Skeletal muscle cell (primary cell): ENCODE measurements at regions not wholly inside any gene's neighbourhood (a gene's known extent, or its start where the extent isn't known, plus 50 kb on each side); places are given as distances from the start of the nearest gene placed in this dataset.
"Not testable (repeated sequence)": the region's sequence is repeated elsewhere in the genome, so short reads cannot be mapped to it uniquely, and the experiment has no call there.

Source experiments
- DNase-seq: peaks from one replicate; pipeline ENCODE4 v3.0.0-alpha.2; 2010; ENCODE audit warnings: low read depth
- H3K4me3 ChIP-seq: 2 replicates; pipeline ENCODE4 v1.5.1; 2011; ENCODE audit warnings: low read depth, mild to moderate bottlenecking, control low read depth, low read length, moderate library complexity

DNA sequence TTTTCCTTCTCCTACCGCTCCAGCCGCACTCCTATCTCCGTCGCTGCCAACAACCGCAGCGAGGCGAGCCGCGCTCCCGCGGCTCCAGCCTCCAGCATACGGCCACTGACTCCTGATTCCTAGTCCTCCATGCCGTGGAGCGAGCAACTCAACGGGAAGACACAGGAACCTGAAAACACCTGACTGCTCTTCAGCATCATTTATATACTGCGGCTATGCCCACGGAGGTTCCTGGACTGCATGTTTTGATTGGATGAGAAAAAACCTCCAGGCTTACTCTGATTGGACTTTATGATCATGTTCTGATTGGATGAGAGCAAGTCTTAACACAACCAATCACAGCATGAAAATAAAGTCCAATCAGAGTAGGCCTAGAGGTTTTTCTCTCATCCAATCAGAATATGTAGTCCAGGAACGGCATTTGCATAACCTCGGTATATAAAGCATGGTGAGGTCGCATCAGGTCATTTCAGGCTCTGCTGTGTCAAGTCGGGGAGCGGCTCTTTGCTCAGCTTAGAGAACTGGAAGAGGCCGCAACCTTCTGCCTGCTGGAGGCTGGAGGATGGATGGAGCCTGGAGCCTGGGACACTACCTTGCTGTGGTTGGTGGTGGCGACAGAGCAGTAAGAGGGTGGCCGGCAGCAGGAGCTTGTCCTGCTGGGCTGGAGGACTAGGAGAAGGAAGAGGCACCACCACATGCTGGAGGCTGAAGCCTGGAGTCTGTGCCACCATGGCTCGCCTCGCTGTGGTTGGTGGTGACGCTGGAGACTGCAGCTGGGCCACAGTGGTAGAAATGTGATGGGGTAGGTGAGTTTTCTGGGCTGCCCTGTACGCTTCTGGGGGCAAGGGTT is 204.6 kb upstream of the WSB1 start:
- DNase-seq, H3K4me3 ChIP-seq: not testable (repeated sequence)

DNA sequence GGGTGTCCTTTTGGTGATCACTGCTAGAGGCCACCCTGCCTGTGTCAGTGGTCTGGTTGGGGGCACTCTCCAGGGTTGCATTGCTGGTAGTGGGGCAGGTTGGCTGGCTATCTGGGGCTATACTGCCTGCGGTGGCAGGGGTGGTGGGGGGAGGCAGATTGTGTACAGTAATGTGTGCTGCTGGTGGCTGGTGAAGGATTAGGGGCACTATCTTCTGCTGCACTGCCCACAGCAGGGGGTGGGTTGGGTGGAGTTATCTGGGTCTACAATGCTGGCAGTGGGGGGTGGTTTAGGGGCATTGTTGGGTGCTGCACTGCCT is 204.0 kb upstream of the WSB1 start:
- no peak for DNase-seq
- no peak overlapping the region for H3K4me3 ChIP-seq

DNA sequence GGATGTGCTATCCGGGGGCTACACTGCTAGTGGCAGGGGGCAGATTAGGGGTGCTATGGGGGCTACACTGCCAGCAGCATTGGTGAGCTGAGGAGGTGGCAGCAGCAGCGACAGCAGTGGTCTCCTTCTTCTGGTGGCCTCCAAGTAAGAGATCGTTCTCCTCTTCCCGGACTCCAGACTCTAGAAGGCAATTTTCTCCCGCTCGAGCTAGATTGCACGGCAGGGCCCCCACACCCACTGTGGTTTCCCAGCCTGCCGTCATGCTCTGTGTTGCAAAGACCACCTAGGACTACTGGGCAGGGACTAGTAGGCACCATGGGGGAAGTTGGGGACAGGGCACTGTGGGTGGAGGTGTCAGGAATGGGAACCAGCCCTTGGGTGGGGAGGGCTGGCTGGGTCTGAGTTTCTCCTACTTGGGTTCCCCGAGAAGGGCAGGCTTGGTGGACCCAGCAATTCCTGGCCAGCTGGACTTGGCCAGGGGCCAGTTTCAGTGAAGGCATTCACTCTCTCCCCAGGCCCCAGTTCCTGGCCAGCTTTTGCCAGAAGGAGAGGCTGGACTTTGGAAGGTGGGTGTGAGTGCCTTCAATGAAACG is 203.4 kb upstream of the WSB1 start:
- not testable (repeated sequence) for H3K4me3 ChIP-seq, DNase-seq

DNA sequence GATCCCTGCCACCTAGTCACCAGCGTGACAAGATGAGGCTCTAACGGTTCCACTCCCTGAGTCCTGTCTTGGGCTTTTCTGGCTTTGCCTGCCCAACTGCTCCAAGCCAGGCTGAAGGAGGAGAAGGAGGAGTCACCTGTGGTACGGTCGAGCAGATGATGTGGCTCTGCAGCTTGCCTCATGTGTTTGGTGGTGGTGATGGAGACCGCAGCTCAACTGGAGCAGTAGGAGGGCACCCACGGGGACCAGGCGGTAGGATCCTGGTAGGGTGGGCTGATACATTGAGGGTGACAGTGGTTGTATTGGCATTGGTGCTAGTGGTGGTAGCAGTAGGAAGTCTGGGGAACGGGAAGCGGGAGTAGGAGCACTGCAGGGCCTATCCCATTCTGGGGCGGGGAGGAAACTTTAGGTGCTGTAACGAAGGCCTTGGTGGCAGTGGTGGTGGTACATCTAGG is 202.8 kb upstream of the WSB1 start:
- no peak overlapping the region for H3K4me3 ChIP-seq
- no peak for DNase-seq

DNA sequence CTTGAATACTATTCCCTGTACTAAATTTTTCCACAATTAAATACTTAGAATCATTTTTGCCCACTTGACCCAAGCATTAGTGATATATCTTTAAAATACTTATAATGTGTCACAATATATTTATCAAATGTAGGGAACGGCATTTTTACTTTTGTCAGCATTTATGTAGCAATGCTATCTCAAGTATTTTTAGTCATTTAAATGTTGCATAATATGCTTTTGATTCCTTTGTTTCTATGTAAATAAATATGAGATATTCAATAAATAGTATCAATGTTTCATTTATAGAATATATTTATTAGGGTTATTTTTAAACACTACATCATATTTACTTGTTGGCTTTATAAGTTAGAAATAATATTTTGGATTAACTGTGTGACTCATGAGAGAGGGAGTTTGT is 199.7 kb upstream of the WSB1 start:
- not testable (repeated sequence) for DNase-seq, H3K4me3 ChIP-seq

DNA sequence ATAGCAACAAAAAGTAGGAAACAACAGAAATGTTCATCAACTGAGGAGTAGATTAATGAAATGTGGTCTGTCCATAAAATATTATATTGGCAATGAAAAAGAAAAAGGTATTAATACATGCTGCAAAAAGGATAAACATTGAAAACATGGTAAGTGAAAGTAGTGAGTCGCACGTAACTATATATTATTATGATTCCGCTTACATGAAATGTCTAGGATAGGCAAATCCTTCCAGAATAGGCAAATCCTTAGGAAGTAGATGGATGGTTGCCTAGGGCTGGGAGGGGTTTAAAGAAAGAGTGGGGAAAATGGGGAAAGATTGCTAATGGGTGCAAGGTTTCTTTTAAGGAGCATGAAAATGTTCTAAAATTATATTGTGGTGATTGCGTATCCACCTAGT is 198.1 kb upstream of the WSB1 start:
- H3K4me3 ChIP-seq, DNase-seq: not testable (repeated sequence)

DNA sequence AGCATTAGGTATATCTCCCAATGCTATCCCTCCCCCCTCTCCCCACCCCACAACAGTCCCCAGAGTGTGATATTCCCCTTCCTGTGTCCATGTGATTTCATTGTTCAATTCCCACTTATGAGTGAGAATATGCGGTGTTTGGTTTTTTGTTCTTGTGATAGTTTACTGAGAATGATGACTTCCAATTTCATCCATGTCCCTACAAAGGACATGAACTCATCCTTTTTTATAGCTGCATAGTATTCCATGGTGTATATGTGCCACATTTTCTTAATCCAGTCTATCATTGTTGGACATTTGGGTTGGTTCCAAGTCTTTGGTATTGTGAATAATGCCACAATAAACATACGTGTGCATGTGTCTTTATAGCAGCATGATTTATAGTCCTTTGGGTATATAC is 194.6 kb upstream of the WSB1 start:
- not testable (repeated sequence) for H3K4me3 ChIP-seq, DNase-seq

DNA sequence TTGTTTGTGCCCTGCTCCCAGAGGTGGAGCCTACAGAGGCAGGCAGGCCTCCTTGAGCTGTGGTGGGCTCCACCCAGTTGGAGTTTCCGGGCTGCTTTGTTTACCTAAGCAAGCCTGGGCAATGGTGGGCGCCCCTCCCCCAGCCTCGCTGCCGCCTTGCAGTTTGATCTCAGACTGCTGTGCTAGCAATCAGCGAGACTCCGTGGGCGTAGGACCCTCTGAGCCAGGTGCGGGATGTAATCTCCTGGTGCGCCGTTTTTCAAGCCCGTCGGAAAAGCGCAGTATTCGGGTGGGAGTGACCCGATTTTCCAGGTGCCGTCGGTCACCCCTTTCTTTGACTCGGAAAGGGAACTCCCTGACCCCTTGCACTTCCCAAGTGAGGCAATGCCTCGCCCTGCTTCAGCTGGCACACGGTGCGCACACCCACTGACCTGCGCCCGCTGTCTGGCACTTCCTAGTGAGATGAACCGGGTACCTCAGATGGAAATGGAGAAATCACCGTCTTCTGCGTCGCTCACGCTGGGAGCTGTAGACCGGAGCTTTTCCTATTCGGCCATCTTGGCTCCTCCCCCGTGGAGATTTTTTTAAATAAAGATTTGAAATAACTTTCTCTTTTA is 189.2 kb upstream of the WSB1 start:
- H3K4me3 ChIP-seq = not testable (repeated sequence)

DNA sequence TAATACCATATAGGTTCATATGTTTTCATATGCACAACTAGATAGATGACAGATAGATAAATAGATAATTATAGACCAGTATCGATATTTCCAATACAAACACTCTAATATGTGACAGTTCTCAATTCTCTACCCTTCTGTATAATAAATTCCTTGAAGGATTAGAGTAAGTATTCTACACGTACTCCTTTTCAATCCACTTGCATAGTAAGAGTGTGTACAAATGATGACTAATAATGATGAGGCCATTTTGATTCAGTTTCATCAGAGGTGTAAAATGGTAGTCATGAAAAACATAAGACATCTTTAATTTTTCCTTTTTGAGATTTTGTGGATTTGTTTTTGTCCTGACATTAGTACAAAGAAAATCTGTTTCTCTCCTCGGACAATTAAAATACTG is 188.3 kb upstream of the WSB1 start:
- DNase-seq = no peak
- H3K4me3 ChIP-seq = no peak overlapping the region

More for the DNA sequence above, 189.2 kb upstream of the WSB1 start:
- not testable (repeated sequence) for DNase-seq

DNA sequence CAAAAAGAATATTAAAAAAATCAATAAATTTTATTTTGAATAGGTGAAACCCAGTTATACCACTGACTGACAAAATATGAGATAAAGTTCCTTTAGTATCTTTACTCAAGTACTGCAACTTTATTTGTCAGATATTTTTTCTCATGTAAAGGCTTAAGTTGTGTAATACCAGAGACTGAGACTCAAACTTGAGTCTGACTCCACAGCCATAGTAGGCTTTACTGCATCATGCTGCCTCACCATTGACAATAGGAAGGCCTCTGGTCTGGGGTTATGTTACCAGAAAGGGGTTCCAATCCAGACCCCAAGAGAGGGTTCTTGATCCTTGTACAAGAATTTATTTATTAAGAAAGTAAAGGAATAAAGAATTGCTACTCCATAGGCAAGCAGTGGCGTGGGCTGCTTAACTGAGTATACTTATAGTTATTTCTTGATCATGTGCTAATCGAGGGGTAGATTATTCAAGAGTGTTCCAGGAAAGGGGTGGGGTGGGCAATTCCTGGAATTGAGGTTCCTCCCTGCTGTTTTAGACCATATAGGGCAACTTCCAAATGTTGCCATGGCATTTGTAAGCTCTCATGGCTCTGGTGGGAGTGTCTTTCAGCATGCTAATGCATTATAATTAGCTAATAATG is 187.4 kb upstream of the WSB1 start:
- no peak for DNase-seq
- H3K4me3 ChIP-seq = no peak overlapping the region

DNA sequence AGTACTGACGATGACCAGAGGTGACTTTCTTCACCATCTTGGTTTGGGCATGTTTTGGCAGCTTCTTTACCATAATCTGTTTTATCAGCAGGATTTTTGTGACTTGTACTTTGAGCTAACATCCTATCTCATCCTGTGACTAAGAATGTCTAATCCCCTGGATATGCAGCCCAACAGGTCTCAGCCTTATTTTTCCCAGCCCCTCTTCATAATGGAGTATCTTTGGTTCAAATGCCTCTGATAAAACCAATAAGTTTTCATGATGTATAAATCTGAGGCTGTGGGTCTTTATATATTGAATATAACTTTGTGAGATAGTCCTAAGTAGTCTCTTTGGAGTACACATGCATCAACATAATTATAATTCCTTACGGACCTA is 186.9 kb upstream of the WSB1 start:
- no peak overlapping the region for H3K4me3 ChIP-seq
- no peak for DNase-seq

DNA sequence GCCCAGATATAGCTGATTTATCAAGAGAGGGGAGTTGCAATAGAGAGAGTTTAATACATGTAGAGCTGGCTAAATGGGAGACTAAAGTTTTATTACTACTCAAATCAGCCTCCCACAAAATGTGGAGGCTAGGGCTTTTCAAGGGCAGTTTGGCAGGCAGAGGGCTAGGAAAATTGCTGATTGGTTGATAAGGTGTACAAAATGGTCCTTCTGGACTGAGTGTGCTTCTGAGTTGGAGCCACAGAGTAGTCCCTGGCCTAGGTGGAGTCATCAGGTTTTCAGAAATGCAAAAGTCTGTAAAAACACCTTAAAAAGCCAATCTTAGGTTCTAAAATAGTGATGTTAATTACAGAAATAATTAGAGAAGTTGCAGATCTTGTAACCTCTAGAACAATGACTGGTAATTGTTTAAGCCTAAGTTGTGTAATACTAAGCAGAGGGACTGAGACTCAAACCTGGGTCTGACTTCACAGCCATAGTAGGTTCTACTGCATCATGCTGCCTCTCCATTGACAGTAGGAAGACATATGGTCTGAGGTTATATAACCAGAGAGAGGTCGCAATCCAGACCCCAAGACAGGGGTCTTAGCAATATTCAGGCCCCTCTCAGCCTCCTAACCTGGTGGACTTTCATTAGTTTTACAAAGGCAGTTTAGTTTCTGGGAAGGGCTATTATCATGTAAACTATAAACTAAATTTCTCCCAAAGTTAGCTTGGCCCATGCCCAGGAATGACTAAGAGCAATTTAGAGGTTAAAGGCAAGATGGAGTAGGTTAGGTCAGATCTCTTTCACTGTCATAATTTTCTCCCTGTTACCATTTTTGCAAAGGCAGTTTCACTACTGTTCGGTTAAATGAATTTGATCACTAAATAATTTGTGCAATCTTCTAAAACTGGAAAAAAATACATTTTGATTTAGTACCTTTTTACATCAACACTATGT is 186.3 kb upstream of the WSB1 start:
- DNase-seq = not testable (repeated sequence)

DNA sequence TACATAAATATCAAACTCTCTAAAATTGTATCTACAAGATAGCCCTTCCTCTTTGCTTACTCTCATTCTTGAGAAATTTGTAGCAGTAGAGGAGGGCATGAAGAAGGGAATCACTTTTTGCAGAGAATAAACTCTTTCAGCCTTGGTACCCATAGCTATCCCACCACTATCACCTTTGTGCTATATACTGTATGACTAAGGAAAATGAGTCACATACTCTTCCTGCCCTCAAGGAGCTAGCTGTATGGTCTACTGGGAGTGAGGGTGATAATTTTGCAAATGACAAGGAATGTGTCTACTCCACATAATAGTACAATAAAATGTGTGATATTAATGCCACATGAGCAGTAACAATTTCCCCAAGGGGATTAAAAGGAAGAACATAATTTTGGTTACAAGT is 184.6 kb upstream of the WSB1 start:
- DNase-seq = no peak
- no peak overlapping the region for H3K4me3 ChIP-seq

More for the DNA sequence above, 186.3 kb upstream of the WSB1 start:
- H3K4me3 ChIP-seq = not testable (repeated sequence)

DNA sequence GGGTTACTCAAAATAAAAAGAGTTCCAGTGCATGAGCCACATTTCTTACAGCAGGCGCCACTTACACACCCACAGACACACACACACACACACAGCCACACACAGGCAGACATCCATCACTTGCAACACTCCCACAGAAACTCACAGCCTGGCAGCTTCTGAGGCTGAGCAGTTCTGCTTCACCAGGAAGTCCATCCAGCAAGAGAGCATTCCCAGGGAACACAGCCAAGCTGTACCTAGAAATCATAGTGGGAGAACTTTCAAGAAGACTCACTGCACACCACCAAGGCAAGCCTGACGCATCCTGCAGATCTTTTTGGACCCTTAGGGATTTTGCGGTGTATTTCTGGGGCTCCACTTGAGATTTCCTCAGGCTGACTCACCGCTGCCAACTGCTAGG is 140.9 kb upstream of the WSB1 start:
- no peak for DNase-seq
- no peak overlapping the region for H3K4me3 ChIP-seq

DNA sequence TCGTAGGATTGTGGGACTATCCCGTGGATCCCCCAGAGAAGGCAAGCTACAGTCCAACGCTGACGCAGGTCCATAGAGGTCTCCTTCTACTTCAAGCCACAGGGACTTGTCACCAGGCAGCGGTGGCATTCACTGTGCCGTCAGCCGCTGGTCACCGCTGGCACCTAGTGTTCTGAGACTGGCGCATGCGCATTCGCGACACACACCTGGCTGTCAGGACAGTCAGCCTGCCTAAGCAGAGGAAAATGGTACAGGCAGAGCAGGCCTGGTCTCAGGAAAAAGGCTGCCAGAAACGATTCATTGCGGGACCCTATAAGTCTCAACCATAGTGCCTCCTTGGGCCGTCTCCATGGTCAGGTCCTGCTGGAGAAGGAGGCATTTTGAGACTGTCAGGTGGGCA is 138.0 kb upstream of the WSB1 start:
- no peak overlapping the region for H3K4me3 ChIP-seq
- no peak for DNase-seq

DNA sequence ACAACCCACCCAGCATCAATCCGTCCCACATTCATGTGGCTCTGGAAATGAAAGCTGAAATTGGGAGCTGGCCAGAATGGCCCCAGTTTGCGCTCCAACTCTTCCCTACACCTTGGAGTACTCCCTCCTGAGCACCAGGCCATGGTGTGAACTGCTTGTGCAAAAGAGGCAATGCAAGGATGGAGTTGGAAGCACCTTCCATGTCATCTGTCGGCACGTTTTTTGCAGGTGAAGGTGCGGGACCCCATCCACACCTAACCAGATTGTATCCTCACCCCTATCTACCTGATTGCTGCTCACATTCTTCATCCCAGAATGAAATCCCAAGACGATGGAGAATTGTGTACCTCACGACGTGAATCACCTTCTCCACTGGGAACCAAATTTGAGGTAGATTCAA is 136.6 kb upstream of the WSB1 start:
- H3K4me3 ChIP-seq = no peak overlapping the region
- no peak for DNase-seq

DNA sequence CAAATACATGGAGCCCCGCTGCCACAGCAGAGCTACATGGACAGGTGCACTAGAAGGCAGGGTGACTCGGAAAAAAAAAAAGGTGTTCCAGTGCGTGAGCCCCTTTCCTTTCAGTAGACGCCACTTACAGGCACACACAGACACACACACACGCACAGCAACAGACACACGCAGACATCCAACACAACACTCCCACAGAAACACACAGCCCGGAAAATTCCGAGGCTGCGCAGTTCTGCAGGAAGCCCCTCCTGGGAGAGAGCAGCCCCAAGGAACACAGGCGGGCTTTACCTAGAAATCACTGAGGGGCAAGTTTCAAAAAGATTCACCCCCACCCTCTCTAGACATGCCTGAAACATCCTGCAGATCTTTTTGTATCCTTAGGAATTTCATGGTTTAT is 136.0 kb upstream of the WSB1 start:
- DNase-seq = no peak
- H3K4me3 ChIP-seq = no peak overlapping the region

DNA sequence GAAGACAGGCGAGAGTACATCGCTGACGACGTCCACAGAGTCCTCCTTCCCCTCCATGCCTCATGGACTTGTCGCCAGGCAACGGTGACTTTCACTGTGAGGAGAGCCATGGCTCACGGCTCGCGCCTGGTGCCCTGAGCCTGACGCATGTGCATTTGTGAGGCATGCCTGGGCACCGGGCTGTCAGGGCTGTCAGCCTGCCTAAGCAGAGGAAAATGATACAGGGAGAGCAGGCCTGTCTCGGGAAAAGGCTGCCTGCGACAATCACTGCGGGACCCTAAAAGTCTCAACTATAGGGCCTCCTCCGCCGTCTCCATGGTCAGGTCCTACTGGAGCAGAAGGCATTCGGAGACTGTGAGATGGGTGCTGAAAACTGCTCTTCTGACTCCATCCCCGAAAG is 135.5 kb upstream of the WSB1 start:
- H3K4me3 ChIP-seq = no peak overlapping the region

DNA sequence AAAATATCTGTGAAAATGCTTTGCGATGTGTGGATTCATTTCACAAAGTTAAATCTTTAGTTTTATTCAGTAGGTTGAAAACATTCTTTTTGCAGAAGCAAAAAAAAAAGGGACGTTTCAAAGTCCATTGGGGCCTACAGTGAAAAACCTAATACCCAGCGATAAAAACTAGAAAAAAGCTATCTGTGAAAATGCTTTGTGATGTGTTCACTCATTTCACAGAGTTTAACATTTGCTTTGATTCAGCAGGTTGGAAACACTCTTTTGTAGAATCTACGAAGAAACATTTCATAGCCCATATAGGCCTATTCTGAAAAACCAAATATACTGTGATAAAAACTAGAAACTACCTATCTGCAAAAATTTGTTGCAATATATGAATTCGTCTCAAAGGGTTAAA is 113.6 kb upstream of the WSB1 start:
- no peak for DNase-seq

More for the DNA sequence above, 135.5 kb upstream of the WSB1 start:
- no peak for DNase-seq

More for the DNA sequence above, 113.6 kb upstream of the WSB1 start:
- H3K4me3 ChIP-seq = no peak overlapping the region
